HepG2 (cell line): ENCODE measurements at regions not wholly inside any gene's neighbourhood (a gene's known extent, or its start where the extent isn't known, plus 50 kb on each side); places are given as distances from the start of the nearest gene placed in this dataset.

Experiments
- ATAC-seq: fragments of 200-7000 bp; cut with Tn5 transposase; 3 replicates; pipeline ENCODE4 v1.9.1; 2020; ENCODE audit warnings: mild to moderate bottlenecking, moderate library complexity
- BruUV-seq: library from RNA; stranded (reverse); fragments of 400-500 nt; replicated peaks from 2 replicates; lab custom pipeline; 2021; lab: Mats Ljungman, UMichigan
- CTCF ChIA-PET: fragments of 300-600 bp; formaldehyde crosslinking; extraction: SDS; loops from one replicate; lab custom pipeline; 2021; ENCODE audit warnings: low total read pairs, inconsistent platforms, low intra/inter-chr PET ratio; lab: Yijun Ruan, JAX
- POLR2A ChIA-PET: fragments of 350-600 bp; sonication (Branson Sonifier 250); formaldehyde crosslinking; loops from one replicate; lab custom pipeline; 2020; ENCODE audit warnings: antibody characterized with exemption, inconsistent platforms; lab: Yijun Ruan, JAX
- DNase-seq: peaks from one replicate; pipeline ENCODE4 v3.0.0-alpha.2; 2015; ENCODE audit warnings: low spot score
- FAIRE-seq: peaks from 3 replicates; lab custom pipeline; 2011; peaks lifted over from hg19 to GRCh38; lab: Jason Lieb, UNC
- H2AFZ ChIP-seq: one replicate; pipeline ENCODE4 v1.6.1; 2011; ENCODE audit warnings: low read length, inconsistent platforms
- H3K27ac ChIP-seq: fragments of 300-600 bp; 3 replicates; pipeline ENCODE4 v1.8.0; 2011; ENCODE audit warnings: mixed run types, mild to moderate bottlenecking, mixed read lengths, low read length, inconsistent platforms; ENCODE audit not compliant: insufficient read depth; ENCODE audit errors: extremely low read length
- H3K27me3 ChIP-seq, 2 experiments: fragments of 200-600 bp in 1 of 2; 2 replicates in 1 of 2; 3 replicates in 1 of 2; pipeline versions ENCODE4 v1.6.0 to v1.8.0; 2011; ENCODE audit warnings: low read length in 2 of 2, mild to moderate bottlenecking in 2 of 2, moderate library complexity in 2 of 2, inconsistent platforms in 1 of 2; ENCODE audit not compliant: insufficient read depth in 2 of 2, control insufficient read depth in 1 of 2
- H3K36me3 ChIP-seq, 2 experiments: fragments of 200-600 bp in 1 of 2; replicated peaks in 1 of 2; 2 replicates in 1 of 2; 3 replicates in 1 of 2; pipeline versions ENCODE4 v1.5.1 to v1.8.0; 2011; ENCODE audit warnings: low read length in 2 of 2, inconsistent platforms in 1 of 2; ENCODE audit not compliant: insufficient read depth in 2 of 2, control insufficient read depth in 1 of 2
- H3K4me1 ChIP-seq: 2 replicates; pipeline ENCODE4 v1.5.1; 2012; ENCODE audit warnings: low read length, inconsistent platforms; ENCODE audit not compliant: insufficient read depth
- H3K4me2 ChIP-seq: 2 replicates; pipeline ENCODE4 v1.6.0; 2011; ENCODE audit warnings: low read depth, low read length, inconsistent platforms
- H3K4me3 ChIP-seq, 3 experiments: fragments of 200-600 bp in 1 of 3; sonication (generic), shearing (Covaris generic) in 1 of 3; replicated peaks in 1 of 3; 2 replicates each; pipeline ENCODE4 v1.5.1; 2011 to 2016; ENCODE audit warnings: low read length in 3 of 3, inconsistent platforms in 2 of 3, low read depth in 2 of 3, mild to moderate bottlenecking in 2 of 3, control low read depth in 1 of 3, mixed read lengths in 1 of 3; ENCODE audit not compliant: insufficient read depth in 1 of 3
- H3K79me2 ChIP-seq: one replicate; pipeline ENCODE4 v1.6.1; 2011; ENCODE audit warnings: low read length, inconsistent platforms; ENCODE audit not compliant: insufficient read depth
- H3K9ac ChIP-seq: 2 replicates; pipeline ENCODE4 v1.6.0; 2011; ENCODE audit warnings: mild to moderate bottlenecking, low read depth, low read length, inconsistent platforms; ENCODE audit not compliant: insufficient read depth
- H3K9me3 ChIP-seq: 2 replicates; pipeline ENCODE4 v1.5.1; 2012; ENCODE audit warnings: mild to moderate bottlenecking, low read length
- H4K20me1 ChIP-seq: 2 replicates; pipeline ENCODE4 v1.6.0; 2011; ENCODE audit warnings: inconsistent platforms, mild to moderate bottlenecking, low read length, moderate library complexity; ENCODE audit not compliant: insufficient read depth
- THAP9 ChIP-seq: sonication (generic); formaldehyde crosslinking; IDR thresholded peaks from 2 replicates; pipeline ENCODE4; 2020; ENCODE audit warnings: missing genetic modification reagents, mild to moderate bottlenecking, borderline replicate concordance
- WIZ ChIP-seq: sonication (generic); formaldehyde crosslinking; IDR thresholded peaks from 2 replicates; pipeline ENCODE4 v1.5.1; 2020; ENCODE audit warnings: mild to moderate bottlenecking, missing genetic modification reagents
- ZFP36L1 ChIP-seq: sonication (generic); formaldehyde crosslinking; IDR thresholded peaks from 2 replicates; pipeline ENCODE4 v1.8.0; 2022; ENCODE audit warnings: mild to moderate bottlenecking, missing genetic modification reagents, moderate library complexity
- ZNF570 ChIP-seq: sonication (generic); formaldehyde crosslinking; IDR thresholded peaks from 2 replicates; pipeline ENCODE4 v1.4.0; 2020; ENCODE audit warnings: mild to moderate bottlenecking, missing genetic modification reagents, borderline replicate concordance
- ZNF746 ChIP-seq: sonication (generic); formaldehyde crosslinking; IDR thresholded peaks from 2 replicates; pipeline ENCODE4 v1.8.0; 2022; ENCODE audit warnings: mild to moderate bottlenecking, missing genetic modification reagents
- WGBS: methylation state at CpG from one replicate; pipeline ENCODE4 v1.1.6; 2017; ENCODE audit warnings: low lambda C conversion rate; 5-methylcytosine and 5-hydroxymethylcytosine counted together
- in situ Hi-C: cut with HindIII; loops from 2 replicates; pipeline ENCODE4 v1.10.0; 2017; ENCODE audit warnings: low pct_unique_long_range_greater_than_20kb; ENCODE audit not compliant: extremely low pct_ligation_motif_present
- intact Hi-C: fragments of 100-400 bp; cut with micrococcal nuclease; formaldehyde crosslinking; loops from one replicate; pipeline ENCODE4 v1.10.0; 2022; ENCODE audit not compliant: unreplicated experiment
- TF ChIP-seq, protein P1 (sequence below): sonication (generic); formaldehyde crosslinking; IDR thresholded peaks from 2 replicates; pipeline ENCODE4 v1.5.1; 2020; ENCODE audit warnings: mild to moderate bottlenecking, moderate library complexity, missing genetic modification reagents
- TF ChIP-seq, protein P2 (sequence below): sonication (generic); formaldehyde crosslinking; IDR thresholded peaks from 2 replicates; pipeline ENCODE4 v1.8.1; 2023; ENCODE audit warnings: mild to moderate bottlenecking, missing genetic modification reagents
- TF ChIP-seq, protein P3 (sequence below): sonication (generic); formaldehyde crosslinking; IDR thresholded peaks from 2 replicates; pipeline ENCODE4 v1.5.1; 2020; ENCODE audit warnings: missing genetic modification reagents, mild to moderate bottlenecking, borderline replicate concordance

GRCh38 chr5:163248871-163249270, 188.5 kb upstream of the CCNG1 start:
- no peaks in the 10 kb centered on the region for H3K27me3 ChIP-seq
- H3K79me2 ChIP-seq: no peaks in the 10 kb centered on the region
- ChIA-PET POLR2A (no interaction called here), CTCF (no interaction called here)
- H3K9ac ChIP-seq: no peak overlapping the region
- TF ChIP-seq WIZ (CRISPR knock-in tag) (no peak), THAP9 (no peak), ZFP36L1 (CRISPR knock-in tag) (no peak), ZNF746 (CRISPR knock-in tag) (no peak), ZNF570 (CRISPR knock-in tag) (no peak)
- TF ChIP-seq, protein P1, sequence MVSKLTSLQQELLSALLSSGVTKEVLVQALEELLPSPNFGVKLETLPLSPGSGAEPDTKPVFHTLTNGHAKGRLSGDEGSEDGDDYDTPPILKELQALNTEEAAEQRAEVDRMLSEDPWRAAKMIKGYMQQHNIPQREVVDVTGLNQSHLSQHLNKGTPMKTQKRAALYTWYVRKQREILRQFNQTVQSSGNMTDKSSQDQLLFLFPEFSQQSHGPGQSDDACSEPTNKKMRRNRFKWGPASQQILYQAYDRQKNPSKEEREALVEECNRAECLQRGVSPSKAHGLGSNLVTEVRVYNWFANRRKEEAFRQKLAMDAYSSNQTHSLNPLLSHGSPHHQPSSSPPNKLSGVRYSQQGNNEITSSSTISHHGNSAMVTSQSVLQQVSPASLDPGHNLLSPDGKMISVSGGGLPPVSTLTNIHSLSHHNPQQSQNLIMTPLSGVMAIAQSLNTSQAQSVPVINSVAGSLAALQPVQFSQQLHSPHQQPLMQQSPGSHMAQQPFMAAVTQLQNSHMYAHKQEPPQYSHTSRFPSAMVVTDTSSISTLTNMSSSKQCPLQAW (CRISPR knock-in tag): no peak
- TF ChIP-seq, protein P2, sequence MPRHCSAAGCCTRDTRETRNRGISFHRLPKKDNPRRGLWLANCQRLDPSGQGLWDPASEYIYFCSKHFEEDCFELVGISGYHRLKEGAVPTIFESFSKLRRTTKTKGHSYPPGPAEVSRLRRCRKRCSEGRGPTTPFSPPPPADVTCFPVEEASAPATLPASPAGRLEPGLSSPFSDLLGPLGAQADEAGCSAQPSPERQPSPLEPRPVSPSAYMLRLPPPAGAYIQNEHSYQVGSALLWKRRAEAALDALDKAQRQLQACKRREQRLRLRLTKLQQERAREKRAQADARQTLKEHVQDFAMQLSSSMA (CRISPR knock-in tag): no peak
- TF ChIP-seq, protein P3, sequence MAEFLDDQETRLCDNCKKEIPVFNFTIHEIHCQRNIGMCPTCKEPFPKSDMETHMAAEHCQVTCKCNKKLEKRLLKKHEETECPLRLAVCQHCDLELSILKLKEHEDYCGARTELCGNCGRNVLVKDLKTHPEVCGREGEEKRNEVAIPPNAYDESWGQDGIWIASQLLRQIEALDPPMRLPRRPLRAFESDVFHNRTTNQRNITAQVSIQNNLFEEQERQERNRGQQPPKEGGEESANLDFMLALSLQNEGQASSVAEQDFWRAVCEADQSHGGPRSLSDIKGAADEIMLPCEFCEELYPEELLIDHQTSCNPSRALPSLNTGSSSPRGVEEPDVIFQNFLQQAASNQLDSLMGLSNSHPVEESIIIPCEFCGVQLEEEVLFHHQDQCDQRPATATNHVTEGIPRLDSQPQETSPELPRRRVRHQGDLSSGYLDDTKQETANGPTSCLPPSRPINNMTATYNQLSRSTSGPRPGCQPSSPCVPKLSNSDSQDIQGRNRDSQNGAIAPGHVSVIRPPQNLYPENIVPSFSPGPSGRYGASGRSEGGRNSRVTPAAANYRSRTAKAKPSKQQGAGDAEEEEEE: no peak
- no peak overlapping the region for H2AFZ ChIP-seq
- 70% methylated on average over 4 of the region's 4 CpGs for WGBS
- no peak for ATAC-seq
- H3K4me3 ChIP-seq: no peak overlapping the region
- intact Hi-C loops (no loop called here), in situ Hi-C loops (no loop called here)
- H3K4me2 ChIP-seq: no peak overlapping the region
- no peaks in the 10 kb centered on the region for H3K9me3 ChIP-seq
- H3K27ac ChIP-seq: no peak overlapping the region
- H3K36me3 ChIP-seq: no peaks in the 10 kb centered on the region
- no peaks in the 10 kb centered on the region for H4K20me1 ChIP-seq
- FAIRE-seq: no peak
- no peaks in the 10 kb centered on the region for H3K4me1 ChIP-seq
- DNase-seq: no peak
- no TSS peak for BruUV-seq
